ENCODE measurements at regions not wholly inside any gene's neighbourhood (a gene's known extent, or its start where the extent isn't known, plus 50 kb on each side); places are given as distances from the start of the nearest gene placed in this dataset.

- DNase-seq (ENCODE audit: low read depth), result no peak
- TF ChIP-seq CTCF (conservative IDR thresholded peaks at IDR 0.05; ENCODE audit: low read depth, low read length), result no peak
- H3K4me3 ChIP-seq (ENCODE audit: low read depth, low read length), result no peak overlapping the region
Measured at GRCh38 chr5:159549046-159549445, 218.8 kb upstream of the IL12B start.

- DNase-seq (ENCODE audit: low read depth), result no peak
- no peak overlapping the region for H3K4me3 ChIP-seq (ENCODE audit: low read depth, low read length)
- TF ChIP-seq CTCF (conservative IDR thresholded peaks at IDR 0.05; ENCODE audit: low read depth, low read length), result no peak
Measured at GRCh38 chr5:159550951-159551350, 220.7 kb upstream of the IL12B start.

- TF ChIP-seq CTCF (conservative IDR thresholded peaks at IDR 0.05; ENCODE audit: low read depth, low read length), result no peak
- H3K4me3 ChIP-seq (ENCODE audit: low read depth, low read length), result no peak overlapping the region
- no peak for DNase-seq (ENCODE audit: low read depth)
Measured at GRCh38 chr5:159552751-159553150, 222.5 kb upstream of the IL12B start.

GRCh38 chr5:159553792-159554191, 223.5 kb upstream of the IL12B start:
- TF ChIP-seq CTCF (conservative IDR thresholded peaks at IDR 0.05; ENCODE audit: low read depth, low read length), result no peak
- no peak for DNase-seq (ENCODE audit: low read depth)
- H3K4me3 ChIP-seq (ENCODE audit: low read depth, low read length), result no peak overlapping the region

GRCh38 chr5:159555084-159555483, 224.8 kb upstream of the IL12B start:
- H3K4me3 ChIP-seq (ENCODE audit: low read depth, low read length), result no peak overlapping the region
- no peak for TF ChIP-seq CTCF (conservative IDR thresholded peaks at IDR 0.05; ENCODE audit: low read depth, low read length)
- no peak for DNase-seq (ENCODE audit: low read depth)

GRCh38 chr5:159559337-159559736, 229.1 kb upstream of the IL12B start:
- TF ChIP-seq CTCF (conservative IDR thresholded peaks at IDR 0.05; ENCODE audit: low read depth, low read length), result no peak
- DNase-seq (ENCODE audit: low read depth), result no peak
- H3K4me3 ChIP-seq (ENCODE audit: low read depth, low read length), result no peak overlapping the region

- H3K4me3 ChIP-seq (ENCODE audit: low read depth, low read length), result no peak overlapping the region
- TF ChIP-seq CTCF (conservative IDR thresholded peaks at IDR 0.05; ENCODE audit: low read depth, low read length), result no peak
- DNase-seq (ENCODE audit: low read depth), result no peak
Measured at GRCh38 chr5:159560088-159560487, 229.8 kb upstream of the IL12B start.
